Colonic mucosa (tissue), 4 donors: ENCODE measurements at regions not wholly inside any gene's neighbourhood (a gene's known extent, or its start where the extent isn't known, plus 50 kb on each side); places are given as distances from the start of the nearest gene placed in this dataset.

Experiments
- DNase-seq: peaks from one replicate; pipeline ENCODE4 v3.0.0-alpha.2; 2020
- H3K27ac ChIP-seq: fragments of 200-600 bp; one replicate; pipeline ENCODE4 v1.8.0; 2021
- H3K27me3 ChIP-seq: fragments of 200-600 bp; one replicate; pipeline ENCODE4 v1.8.0; 2021
- H3K36me3 ChIP-seq: fragments of 200-600 bp; one replicate; pipeline ENCODE4 v1.8.0; 2021
- H3K4me1 ChIP-seq: fragments of 200-600 bp; one replicate; pipeline ENCODE4 v1.8.0; 2021; ENCODE audit warnings: mild to moderate bottlenecking
- H3K4me3 ChIP-seq: fragments of 200-600 bp; one replicate; pipeline ENCODE4 v1.8.0; 2021
- H3K9ac ChIP-seq, 2 donors: one replicate each; pipeline ENCODE4 v1.7.0; 2013; ENCODE audit warnings: control low read depth in 2 of 2, low read depth in 2 of 2, low read length in 2 of 2
- H3K9me3 ChIP-seq: fragments of 200-600 bp; one replicate; pipeline ENCODE4 v1.8.0; 2021
- CTCF ChIP-seq: fragments of 200-600 bp; IDR thresholded peaks from one replicate; pipeline ENCODE4 v1.8.0; 2022; ENCODE audit warnings: antibody characterized with exemption, mild to moderate bottlenecking
- intact Hi-C: fragments of 100-400 bp; cut with DNase I; formaldehyde crosslinking; loops from one replicate; pipeline ENCODE4 v1.14.1; 2022
- donor health status: healthy.
- donor health status: DM: no; HTN: no; CAD: no.
- donor health status: DM: no; HTN: no; CAD: no.

GRCh38 chr14:30484976-30485375, 74.0 kb upstream of the G2E3 start:
- intact Hi-C loops = no loop called here
- Histone ChIP-seq H3K9me3 (no peaks in the 10 kb centered on the region), H3K27ac (no peak overlapping the region), H3K36me3 (no peaks in the 10 kb centered on the region), H3K4me3 (no peak overlapping the region), H3K4me1 (no peaks in the 10 kb centered on the region), H3K9ac (no peak overlapping the region), H3K27me3 (no peaks in the 10 kb centered on the region)
- TF ChIP-seq CTCF = no peak
- DNase-seq = no peak

GRCh38 chr14:30496852-30497251, 62.1 kb upstream of the G2E3 start:
- intact Hi-C loops = no loop called here
- Histone ChIP-seq H3K4me1 (no peaks in the 10 kb centered on the region), H3K4me3 (no peak overlapping the region), H3K27ac (no peak overlapping the region), H3K36me3 (no peaks in the 10 kb centered on the region), H3K9me3 (no peaks in the 10 kb centered on the region), H3K9ac (no peak overlapping the region), H3K27me3 (no peaks in the 10 kb centered on the region)
- DNase-seq = no peak
- no peak for TF ChIP-seq CTCF

GRCh38 chr14:30499358-30499757, 59.6 kb upstream of the G2E3 start:
- H3K9ac ChIP-seq = no peak overlapping the region
- TF ChIP-seq CTCF = no peak
- no peak overlapping the region for H3K4me3 ChIP-seq
- H3K27ac ChIP-seq = no peak overlapping the region
- H3K4me1 ChIP-seq = no peaks in the 10 kb centered on the region
- no peaks in the 10 kb centered on the region for H3K36me3 ChIP-seq
- no peak for DNase-seq
- H3K27me3 ChIP-seq = no peaks in the 10 kb centered on the region
- H3K9me3 ChIP-seq = no peaks in the 10 kb centered on the region
- intact Hi-C loops = no loop called here

- H3K9ac ChIP-seq = no peak overlapping the region
- no peaks in the 10 kb centered on the region for H3K9me3 ChIP-seq
- no peaks in the 10 kb centered on the region for H3K4me1 ChIP-seq
- H3K27me3 ChIP-seq = no peaks in the 10 kb centered on the region
- no peak overlapping the region for H3K4me3 ChIP-seq
- no peak overlapping the region for H3K27ac ChIP-seq
- intact Hi-C loops = no loop called here
- H3K36me3 ChIP-seq = no peaks in the 10 kb centered on the region
- no peak for TF ChIP-seq CTCF
- DNase-seq = no peak
These were observed 58.7 kb upstream of the G2E3 start for GRCh38 chr14:30500222-30500621.

GRCh38 chr14:30507209-30507608, 51.7 kb upstream of the G2E3 start:
- Histone ChIP-seq H3K27me3 (no peaks in the 10 kb centered on the region), H3K4me3 (no peak overlapping the region), H3K9me3 (no peaks in the 10 kb centered on the region), H3K9ac (no peak overlapping the region), H3K27ac (no peak overlapping the region), H3K4me1 (no peaks in the 10 kb centered on the region), H3K36me3 (no peaks in the 10 kb centered on the region)
- TF ChIP-seq CTCF = no peak
- DNase-seq = no peak
- intact Hi-C loops = no loop called here
